Dermis blood vessel endothelial cell (primary cell): ENCODE measurements at regions not wholly inside any gene's neighbourhood (a gene's known extent, or its start where the extent isn't known, plus 50 kb on each side); places are given as distances from the start of the nearest gene placed in this dataset.
"Not testable (repeated sequence)": the region's sequence is repeated elsewhere in the genome, so short reads cannot be mapped to it uniquely, and the experiment has no call there.

Experiments used
- DNase-seq: peaks from one replicate; pipeline ENCODE4 v3.0.0; 2010

DNA sequence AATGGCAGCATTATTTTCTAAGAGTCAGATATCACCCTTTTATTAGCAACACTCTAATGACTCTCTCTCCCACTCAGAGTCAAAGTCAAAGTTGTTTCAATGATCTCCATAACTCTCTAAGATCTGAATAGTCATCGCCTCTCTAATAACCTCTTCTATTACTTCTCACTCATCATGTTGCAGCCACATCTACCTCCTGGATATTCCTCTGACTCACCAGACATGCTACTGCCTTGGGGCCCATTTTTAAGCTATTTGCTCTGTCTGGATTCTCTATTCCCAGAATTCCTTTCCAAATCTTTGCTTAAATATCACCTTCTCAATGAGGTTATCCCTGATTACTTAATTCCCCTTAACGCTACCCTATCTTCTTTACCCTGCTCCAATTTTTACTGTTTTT, 391.8 kb upstream of the MAGEB16 start:
- DNase-seq, result no peak

DNA sequence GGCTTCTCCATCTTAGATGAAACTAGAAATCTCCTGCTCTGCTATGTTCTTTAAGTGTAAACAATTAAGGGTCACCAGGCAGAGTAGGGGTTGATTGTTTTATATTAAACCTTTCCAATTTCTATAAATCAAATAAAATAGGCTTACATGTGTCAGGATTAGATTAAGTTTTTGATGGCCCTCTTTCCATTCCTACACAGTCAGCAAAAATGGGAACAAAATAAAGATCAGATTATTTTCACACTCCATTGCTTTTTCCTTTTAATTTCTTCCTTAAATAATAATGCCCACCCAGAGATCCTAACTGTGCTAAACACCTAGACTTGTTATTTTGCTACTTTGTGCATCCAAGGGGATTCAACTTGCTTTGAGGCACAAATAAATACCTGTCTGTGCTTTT, 381.4 kb upstream of the MAGEB16 start:
- no peak for DNase-seq

DNA sequence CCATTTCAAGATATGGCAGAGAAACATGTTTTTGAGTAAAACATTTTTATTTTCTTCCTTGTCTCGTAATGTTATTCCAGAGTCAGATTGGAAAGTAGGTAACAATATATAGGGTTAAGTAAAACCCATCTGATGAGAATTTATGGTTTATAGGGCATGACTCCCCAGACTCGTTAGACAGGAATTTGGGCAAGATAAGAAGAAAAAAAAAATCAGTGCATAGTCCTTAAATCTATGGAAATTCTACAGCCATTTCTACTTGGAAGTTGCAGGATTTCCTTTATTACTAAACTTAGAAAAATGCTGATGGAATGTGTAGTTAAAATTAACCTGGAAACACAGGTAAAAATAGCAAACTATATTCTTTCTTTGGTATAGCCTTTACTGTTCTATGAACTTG, 366.1 kb upstream of the MAGEB16 start:
- DNase-seq, result no peak

DNA sequence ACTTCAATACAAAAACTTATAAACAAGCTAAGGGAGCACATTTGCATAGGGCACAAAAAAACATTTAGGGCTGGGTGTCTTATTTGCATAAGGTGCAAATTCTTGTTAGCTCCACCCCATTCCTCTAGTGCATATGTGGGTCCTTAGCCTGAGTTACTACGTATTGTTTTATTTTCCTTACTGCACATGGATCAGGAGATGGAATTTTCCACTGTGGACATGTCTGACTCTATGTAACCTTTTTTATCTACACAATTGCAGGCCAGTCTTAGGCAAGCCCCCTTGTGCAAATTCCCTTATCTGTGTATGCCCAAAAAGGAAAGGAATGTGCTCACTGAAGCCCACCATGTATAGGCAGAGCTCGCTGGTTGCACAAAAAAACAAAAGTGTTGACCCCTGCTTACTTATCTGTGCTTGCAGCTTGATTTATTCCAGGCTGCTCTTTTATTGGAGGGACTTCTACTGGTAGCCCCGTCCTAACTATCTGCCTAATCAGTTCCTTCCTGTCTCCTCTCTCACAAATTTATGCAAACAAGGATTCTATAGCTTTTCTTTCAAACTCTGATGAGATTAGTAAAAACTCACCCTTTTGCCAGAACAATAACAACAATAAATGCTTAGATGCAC, 359.0 kb upstream of the MAGEB16 start:
- DNase-seq, result no peak

DNA sequence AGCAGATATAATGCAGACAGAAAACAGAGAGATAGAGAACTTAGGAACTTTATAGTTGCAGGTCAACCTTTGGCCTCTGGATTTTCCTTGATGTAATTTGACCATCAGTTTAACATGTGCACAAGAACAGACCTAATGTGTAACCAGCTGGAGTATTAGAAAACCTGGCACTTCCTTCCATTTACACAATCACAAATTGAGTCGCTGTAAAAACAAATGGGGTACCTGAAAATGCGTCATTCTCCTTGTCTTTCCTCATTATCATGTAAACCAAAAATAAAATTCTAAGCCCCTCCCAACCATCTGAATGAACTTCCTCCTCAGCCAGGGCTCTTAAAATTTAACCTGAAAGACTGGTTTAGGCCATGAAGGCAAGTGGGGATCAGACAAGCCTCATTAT, 358.4 kb upstream of the MAGEB16 start:
- no peak for DNase-seq

DNA sequence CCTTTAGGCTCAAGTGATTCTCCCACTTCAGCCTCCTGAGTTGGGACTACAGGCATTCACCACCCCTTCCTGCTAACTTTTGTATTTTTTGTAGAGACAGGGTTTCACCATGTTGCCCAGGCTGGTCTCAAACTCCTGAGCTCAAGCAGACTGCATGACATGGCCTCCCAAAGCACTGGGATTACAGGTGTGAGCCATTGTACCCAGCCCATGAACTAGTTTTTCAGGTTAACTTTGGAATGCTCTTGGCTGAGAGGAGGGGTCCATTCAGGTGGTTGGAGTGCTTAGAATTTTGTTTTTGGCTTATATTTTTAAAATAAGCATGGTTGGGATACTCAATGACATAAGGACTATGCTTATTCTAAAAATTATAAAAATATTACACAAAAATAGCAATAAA, 355.7 kb upstream of the MAGEB16 start:
- no peak for DNase-seq

DNA sequence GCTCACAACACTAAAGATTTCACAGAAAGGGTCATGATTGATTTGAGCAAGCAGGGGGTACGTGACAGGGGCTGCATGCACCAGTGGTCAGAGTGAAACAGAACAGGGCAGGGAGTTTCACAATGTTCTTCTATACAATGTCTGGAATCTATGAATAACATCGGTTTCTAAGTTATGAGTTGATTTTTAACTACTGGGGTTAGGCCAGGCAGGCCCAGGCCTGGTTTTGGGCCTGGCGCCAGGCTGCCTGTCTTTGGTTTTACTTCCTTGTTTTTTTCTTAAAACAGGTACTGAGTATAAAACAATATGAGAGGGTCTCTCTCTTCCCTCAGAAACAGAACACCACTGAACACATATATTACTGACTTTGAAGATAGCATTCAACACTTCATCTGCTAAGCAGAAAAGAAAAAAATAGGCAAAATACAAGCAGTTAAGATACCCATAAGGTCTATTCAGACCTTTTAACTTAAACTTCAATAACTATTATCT, 355.0 kb upstream of the MAGEB16 start:
- not testable (repeated sequence) for DNase-seq

DNA sequence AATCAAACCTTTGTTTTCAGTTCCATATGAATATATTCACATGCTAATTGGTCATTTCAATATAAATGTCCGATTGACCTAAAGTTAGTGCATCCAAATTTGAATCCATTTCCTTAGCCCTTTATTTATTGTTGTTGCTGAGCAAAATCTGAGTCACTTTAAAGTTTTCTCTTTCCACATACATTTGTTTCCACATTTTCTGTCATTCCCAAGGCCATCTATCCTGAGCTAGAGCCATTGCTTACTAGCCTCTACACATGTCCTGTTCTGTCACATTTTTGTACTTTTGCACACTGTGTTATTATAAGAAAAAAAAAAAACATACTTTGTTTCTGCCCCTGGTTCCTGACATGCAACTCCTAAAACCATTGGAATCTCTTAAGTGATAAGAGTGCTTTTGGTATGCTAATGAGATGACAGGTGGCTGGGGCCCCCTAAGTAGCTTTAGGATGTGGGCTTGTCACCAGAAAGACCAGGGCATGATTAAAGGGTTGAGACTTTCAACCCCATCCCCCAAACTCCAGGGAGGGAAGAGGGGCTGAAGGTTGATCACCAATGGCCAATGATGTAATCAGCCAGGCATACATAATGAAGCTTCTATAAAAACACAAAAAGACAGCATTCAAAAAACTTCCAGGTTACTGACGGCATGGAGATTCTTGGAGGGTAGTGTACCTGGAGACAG, 353.3 kb upstream of the MAGEB16 start:
- DNase-seq, result no peak

DNA sequence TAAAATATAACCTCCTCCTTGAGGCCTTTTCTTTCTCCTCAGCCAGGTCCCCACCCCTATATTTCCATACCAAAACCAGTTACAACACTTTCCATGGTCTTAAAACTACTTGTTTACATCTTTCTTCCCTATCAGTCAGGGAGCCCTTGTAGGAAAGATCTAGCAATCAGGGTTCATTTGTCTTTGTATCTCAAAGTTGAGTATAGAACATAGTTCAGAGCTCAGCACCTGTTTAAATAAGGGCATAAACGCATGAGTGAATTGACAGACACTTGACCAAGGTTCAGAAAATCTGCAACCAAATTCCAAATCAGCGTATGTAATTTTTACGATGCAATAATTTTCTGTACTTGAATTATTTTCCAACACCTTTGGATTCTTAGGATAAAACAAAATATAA, 352.2 kb upstream of the MAGEB16 start:
- no peak for DNase-seq

DNA sequence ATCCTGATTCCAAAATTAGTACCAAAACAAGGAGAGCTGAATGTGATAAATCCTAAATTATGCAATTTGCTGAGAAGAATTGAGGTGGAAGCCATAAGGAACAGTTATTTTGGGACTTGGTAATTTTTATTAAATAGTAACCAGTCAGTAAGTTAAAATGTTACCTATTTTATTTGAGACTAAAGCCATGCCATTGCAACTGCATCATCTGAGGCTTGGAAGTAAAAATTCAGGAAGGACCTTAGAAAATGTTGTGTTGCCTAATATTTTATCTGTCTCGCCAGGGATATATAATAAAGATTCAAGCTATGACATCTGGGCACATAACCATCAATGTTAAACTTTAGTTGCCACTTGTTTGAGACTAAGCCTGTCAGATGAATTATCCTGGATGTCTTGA, 341.3 kb upstream of the MAGEB16 start:
- DNase-seq, result no peak

DNA sequence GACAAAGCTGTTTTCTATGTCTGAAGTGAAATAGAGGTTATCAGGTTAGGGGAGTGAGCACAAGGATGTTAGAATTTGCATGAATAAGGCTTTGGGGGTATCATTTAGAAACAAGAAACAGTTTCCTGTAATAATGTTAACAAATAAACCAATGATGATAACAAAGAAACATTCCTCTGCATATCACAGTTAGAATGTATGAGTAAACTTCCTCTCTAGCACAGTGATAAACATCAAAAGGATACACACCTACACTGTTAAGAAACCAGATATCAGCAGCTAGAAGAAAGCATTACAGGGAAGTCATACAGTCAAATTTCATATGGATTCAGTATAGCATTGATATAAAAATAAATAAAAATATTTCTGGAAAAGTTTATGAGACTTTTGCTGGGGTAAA, 340.0 kb upstream of the MAGEB16 start:
- no peak for DNase-seq

DNA sequence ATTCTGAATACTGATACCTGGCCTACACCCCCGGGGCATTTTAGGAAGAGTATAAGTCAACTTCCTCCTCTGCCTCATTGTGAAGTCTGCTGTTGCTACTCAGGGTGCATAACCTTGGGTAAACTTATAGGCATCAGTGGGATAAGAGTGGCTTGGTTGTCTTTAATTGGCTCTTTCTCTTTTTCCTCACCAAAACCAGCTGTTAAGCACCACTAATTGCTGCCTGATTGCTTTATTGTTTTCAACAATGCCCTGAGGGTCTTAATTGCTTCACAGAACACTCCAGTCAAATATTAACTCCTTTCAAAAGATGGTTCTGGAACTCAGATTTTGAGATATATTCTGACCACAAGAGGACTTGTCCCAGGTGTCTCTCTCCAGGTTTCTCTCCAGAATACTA, 337.0 kb upstream of the MAGEB16 start:
- DNase-seq, result no peak

DNA sequence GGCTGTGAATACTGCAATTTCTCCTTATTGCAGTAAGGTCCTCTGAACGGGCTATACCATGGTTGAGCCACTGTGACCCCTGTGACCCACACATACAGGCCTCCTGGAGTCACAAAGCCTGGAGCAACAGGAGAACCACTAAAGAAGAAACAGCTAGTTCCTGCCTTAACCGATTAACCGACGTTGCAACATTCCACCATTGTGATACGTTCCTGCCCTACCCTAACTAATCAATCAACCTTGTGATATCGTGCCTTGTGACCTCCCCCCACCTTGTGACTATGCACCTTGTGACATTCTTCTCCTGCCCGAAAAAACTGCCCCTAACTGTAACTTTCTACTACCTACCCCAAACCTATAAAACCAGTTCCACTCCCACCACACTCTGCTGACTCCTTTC, 301.5 kb upstream of the MAGEB16 start:
- DNase-seq, result not testable (repeated sequence)

DNA sequence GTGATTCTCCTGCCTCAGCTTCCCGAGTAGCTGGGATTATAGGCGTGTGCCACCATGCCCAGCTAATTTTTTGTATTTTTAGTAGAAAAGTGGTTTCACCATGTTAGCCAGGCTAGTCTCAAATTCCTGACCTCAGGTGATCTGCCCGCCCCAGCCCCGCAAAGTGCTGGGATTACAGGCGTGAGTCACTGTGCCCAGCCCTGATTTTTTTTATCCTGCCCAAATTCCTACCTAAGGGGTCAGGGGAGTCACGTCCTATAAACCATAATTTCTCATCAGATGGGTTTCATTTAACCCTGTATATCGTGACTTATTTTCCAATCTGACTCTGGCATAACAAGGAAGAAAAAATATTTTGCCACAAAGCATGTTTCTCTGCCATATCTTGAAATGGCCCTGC, 300.7 kb upstream of the MAGEB16 start:
- DNase-seq, result not testable (repeated sequence)

DNA sequence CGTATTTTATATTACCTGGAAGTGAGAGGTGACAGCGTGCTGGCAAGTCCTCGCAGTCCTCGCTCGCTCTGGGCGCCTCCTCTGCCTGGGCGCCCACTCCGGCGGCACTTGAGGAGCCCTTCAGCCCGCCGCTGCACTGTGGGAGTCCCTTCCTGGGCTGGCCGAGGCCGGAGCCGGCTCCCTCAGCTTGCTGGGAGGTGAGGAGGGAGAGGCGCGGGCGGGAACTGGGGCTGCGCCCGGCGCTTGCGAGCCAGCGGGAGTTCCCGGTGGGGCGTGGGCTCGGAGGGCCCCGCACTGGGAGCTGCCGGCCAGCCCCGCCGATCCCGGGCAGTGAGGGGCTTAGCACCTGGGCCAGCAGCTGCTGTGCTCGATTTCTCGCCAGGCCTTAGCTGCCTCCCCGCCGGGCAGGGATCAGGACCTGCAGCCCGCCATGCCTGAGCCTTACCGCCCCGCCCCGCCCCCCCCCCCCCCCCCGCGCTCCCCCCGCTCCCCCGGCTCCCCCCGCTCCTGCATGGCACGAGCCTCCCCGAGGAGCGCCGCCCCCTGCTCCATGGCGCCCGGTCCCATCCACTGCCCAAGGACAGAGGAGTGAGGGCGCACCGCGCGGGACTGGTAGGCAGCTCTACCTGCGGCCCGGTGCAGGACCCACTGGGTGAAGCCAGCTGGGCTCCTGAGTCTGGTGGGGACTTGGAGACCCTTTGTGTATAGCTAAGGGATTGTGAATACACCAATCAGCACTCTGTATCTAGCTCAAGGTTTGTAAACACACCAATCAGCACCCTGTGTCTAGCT, 298.9 kb upstream of the MAGEB16 start:
- DNase-seq, result no peak

DNA sequence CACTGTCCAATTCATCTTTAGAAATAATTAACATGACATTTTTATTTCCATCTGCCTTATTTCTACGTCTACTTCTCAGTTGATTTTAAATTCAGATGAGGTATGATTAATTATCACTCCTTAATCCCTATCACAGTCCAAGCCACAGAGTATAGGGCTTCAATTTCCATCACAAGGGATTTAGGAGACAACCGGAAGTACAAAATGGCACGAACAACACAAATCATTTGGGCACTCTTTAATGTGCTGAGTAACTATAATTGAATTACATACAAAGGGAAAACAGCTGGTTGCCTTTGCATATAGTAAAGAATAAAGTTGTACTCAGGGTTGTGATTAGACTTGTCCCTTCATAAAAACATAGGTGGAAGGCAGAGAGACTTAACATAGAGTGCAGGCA, 290.4 kb upstream of the MAGEB16 start:
- DNase-seq, result no peak

DNA sequence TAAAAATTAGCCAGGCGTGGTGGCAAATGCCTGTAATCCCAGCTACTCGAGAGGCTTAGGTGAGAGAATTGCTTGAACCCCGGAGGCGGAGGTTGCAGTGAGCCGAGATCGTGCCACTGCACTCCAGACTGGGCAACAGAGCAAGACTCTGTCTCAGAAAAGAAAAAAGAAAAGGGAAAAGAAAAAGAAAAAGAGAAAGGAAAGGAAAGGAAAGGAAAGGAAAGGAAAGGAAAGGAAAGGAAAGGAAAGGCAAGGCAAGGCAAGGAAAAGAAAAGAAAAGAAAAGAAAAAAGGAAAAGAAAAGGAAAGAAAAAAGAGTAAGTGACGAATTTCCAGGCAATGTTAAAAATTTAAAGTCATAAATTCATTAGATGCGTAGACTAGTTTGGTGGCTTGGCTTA, 250.1 kb upstream of the MAGEB16 start:
- not testable (repeated sequence) for DNase-seq

DNA sequence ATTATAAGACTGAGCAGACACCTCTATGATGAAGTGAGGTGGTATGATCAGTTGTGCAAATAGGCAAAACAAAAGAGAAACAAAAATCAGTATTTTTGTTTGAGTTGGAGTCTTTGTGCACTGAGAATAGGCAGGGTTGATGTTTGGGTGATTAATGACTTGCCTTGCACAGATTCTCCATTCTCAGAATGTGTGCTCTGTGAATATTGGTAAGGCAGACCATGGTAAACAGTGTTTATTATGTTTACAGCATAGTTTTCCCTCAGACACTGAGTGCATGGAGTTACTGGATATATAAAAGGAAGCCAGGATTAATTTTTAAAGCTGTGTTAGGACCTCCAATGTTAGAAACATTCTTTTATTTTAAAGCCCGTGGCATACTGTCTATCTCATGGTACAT, 240.2 kb upstream of the MAGEB16 start:
- no peak for DNase-seq

DNA sequence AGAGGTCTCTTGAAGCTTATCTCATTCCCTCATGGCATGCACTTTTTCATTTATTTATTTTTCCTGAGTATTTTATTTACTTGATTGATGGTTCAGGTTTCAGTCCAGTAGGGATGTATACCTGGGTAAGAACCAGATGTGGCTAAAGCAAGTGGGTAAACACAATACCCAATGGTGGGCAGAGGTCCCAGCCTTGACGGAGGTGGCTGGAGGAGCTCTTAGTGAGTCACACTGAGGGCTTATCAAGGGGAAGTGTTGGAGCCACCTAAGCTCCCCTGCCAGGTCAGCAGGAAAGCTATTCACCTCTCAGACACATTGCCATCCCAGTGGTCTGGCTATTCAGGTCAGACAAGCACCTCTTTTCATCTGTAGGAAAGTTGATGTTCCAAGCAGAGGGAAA, 236.2 kb upstream of the MAGEB16 start:
- no peak for DNase-seq

DNA sequence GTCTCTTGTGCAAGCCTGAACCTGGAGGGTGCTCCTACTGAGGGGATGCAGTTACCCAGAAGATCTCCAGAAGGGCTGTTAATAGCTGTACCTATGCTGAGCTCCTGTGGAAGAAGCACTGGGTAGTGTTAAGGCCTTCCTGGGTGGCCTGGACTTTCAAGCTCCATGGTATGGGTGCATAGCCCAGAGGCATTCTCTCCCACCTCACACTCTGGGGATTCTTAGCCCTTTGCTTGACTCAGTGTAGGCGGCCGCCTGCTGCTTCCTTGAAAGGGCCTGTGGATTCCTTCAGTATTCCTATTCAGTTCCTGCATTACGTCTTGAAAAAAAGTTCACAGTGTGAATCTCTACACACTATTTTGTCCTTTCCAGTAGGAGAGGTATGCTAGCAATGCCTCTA, 235.7 kb upstream of the MAGEB16 start:
- no peak for DNase-seq

DNA sequence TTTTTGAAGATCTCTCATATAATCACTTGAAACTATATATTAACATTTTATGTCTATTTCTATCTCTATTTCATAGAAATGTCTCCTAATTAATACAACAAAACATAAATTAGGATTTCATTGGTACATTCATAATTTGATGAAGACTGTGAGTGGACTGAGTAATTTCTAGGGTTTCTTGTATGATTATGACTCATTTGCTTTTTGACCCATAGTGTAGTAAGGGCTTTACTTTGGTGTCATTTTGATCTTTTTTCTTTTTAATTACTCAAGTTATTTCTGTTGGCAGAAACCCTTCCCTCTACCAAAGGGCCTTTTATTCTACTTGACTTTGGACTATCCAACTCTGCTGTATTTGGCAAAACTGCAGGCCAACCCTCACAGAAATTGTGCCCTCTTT, 207.9 kb upstream of the MAGEB16 start:
- DNase-seq, result no peak

DNA sequence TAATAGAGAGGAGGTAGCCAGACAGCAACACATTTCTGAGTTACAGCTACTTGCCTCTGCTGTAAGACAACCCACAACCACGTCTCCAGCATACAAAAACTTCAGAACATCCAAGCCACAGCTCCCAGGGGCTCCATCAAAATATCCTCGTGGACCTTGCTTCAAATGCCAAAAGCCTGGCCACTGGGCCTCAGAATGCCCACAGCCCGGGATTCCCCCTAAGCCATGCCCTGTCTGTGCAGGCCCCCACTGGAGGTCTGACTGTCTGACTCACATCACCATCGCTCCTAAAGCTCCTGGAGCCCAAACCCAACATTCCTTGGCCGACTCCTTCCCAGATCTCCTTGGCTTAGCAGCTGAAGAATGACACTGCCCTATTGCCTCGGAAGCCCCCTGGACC, 186.6 kb upstream of the MAGEB16 start:
- not testable (repeated sequence) for DNase-seq

DNA sequence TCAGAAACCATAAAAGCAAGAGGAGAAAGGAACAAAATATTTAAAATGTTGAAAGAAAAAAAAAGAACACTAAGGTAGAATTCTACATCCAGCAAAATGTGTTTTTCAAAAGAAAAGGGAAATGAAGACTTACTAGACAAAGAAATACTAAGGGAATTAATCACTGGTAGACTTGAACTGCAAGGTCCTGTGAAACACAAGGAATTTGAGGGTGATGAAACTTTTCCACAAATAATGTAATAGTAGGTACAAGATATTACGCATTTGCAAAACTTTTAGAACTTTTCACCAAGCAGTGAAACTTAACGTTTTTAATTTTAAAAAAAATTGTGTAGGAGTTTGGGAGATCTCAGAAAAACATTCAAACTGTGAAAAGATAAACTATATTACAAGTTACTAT, 180.3 kb upstream of the MAGEB16 start:
- no peak for DNase-seq

DNA sequence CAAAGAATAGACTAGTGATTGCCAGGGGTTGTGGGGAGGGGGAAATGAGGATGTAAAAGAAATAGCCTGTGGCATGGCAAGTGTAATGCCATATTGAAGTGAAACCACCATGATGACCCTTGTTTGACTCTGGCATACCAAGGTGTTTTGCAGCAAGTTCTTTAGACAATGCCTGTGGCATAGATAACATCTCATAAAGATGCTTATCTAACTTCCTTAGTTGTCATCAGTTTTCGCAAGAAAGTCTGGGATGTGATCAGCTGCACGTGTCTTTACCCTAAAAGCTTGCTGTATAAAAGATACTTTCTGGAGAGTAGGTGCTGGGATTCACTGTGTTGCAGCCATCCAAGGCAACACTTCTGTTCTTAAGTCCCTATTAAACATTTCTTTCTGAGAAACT, 176.1 kb upstream of the MAGEB16 start:
- no peak for DNase-seq
